Esophagus muscularis mucosa (tissue), 4 donors: ENCODE measurements at regions not wholly inside any gene's neighbourhood (a gene's known extent, or its start where the extent isn't known, plus 50 kb on each side); places are given as distances from the start of the nearest gene placed in this dataset.

Source experiments
- EP300 ChIP-seq: sonication (generic); formaldehyde crosslinking; IDR thresholded peaks from one replicate; pipeline ENCODE4 v1.6.1; 2017; ENCODE audit warnings: antibody characterized with exemption
- POLR2A ChIP-seq: fragments of 450-650 bp; IDR thresholded peaks from one replicate; pipeline ENCODE4 v1.6.1; 2017; ENCODE audit warnings: antibody characterized with exemption, moderate library complexity, mild to moderate bottlenecking, low read depth
- POLR2AphosphoS5 ChIP-seq, 2 donors: sonication (generic); formaldehyde crosslinking; IDR thresholded peaks; one replicate each; pipeline ENCODE4 v1.6.1; 2017; ENCODE audit warnings: antibody characterized with exemption in 2 of 2
- TF ChIP-seq, protein P1 (sequence below), 3 experiments: fragments of 200-600 bp in 2 of 3; fragments of 450-650 bp in 1 of 3; sonication (generic) in 2 of 3; IDR thresholded peaks; one replicate each; pipeline ENCODE4 v1.5.1; 2017 to 2019; ENCODE audit warnings: antibody characterized with exemption in 3 of 3, mild to moderate bottlenecking in 2 of 3, moderate library complexity in 1 of 3

DNA sequence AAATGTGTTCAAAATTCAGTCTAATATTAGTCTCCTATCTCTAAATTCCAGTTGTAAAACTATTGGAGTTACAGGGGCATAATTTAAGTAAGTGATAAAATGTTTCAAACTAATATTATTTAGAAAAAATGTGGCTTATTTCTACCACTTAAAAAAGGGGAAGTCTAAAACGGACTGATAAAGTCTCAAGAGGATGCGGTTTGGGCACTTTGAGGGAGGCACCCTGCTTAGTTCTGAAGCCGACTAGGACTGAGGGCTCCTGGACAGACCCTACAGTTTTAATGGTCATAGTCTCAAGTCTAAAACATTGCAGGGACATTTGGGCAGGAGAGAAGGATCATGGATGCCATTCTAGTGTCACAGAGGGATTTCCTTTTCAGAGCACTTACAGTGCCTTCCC, 566.3 kb downstream of the NR2F2 start:
- TF ChIP-seq POLR2A (no peak), EP300 (no peak), POLR2AphosphoS5 (IDR thresholded peaks at IDR 0.05) (no peak)
- TF ChIP-seq, protein P1, sequence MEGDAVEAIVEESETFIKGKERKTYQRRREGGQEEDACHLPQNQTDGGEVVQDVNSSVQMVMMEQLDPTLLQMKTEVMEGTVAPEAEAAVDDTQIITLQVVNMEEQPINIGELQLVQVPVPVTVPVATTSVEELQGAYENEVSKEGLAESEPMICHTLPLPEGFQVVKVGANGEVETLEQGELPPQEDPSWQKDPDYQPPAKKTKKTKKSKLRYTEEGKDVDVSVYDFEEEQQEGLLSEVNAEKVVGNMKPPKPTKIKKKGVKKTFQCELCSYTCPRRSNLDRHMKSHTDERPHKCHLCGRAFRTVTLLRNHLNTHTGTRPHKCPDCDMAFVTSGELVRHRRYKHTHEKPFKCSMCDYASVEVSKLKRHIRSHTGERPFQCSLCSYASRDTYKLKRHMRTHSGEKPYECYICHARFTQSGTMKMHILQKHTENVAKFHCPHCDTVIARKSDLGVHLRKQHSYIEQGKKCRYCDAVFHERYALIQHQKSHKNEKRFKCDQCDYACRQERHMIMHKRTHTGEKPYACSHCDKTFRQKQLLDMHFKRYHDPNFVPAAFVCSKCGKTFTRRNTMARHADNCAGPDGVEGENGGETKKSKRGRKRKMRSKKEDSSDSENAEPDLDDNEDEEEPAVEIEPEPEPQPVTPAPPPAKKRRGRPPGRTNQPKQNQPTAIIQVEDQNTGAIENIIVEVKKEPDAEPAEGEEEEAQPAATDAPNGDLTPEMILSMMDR (IDR thresholded peaks at IDR 0.05): no peak
